ENCODE measurements at regions not wholly inside any gene's neighbourhood (a gene's known extent, or its start where the extent isn't known, plus 50 kb on each side); places are given as distances from the start of the nearest gene placed in this dataset.
"Not testable (repeated sequence)": the region's sequence is repeated elsewhere in the genome, so short reads cannot be mapped to it uniquely, and the experiment has no call there.

DNA sequence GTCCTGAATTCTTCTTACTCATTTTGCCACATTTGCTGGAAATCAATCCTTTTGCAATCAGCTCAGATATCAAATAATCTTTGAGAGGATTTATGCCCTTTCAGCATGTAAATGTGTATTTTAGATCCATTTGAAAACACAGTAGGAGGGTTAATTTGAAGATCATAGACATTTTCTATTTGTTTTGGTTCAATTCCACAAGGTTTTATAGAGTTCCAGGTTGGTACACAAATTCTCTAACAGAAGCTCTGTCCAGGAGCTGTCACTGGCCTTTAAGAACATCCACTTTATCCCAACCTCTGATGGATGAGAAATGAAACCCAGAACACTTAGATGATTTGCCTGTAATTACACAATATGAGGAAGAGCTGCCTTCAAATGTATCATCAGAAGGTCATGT, 157.3 kb upstream of the CHAC2 start:
- intact Hi-C loops (cut with DNase I) = no loop called here
- DNase-seq (ENCODE audit: low spot score) = no peak

DNA sequence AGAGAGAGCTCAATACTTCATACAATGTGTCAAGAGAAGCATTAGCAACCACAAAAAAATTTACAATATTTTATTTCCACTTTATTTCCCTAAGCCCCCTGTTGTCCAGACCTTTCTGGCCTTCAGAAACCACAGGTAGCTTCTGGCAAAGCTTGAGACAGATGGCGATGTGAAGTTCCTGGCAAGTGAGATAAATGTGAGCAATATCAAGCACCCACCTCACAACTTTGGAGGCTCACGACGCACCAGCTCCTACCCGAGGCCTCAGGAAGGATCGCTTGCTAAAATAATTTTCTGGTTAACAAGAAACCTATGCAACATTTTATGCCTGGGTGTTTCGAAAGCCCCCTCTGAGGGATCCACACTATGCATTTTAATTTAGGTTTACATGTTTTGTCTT, 158.1 kb upstream of the CHAC2 start:
- no peak for DNase-seq (ENCODE audit: low spot score)
- intact Hi-C loops (cut with DNase I) = no loop called here

DNA sequence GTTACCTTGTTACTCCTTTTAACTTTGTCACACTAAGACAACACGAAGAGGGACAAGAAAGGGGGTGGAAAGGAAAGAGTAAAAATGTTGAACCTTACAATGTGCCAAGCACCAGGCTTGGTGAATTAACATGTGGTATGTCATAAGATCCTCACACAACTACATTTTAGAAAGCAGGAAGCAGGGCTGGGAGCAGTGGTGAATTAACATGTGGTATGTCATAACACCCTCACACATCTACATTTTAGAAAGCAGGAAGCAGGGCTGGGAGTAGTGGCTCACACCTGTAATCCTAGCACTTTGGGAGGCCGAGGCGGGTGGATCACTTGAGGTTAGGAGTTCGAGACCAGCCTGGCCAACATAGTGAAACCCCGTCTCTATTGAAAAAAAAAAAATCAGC, 159.3 kb upstream of the CHAC2 start:
- intact Hi-C loops (cut with DNase I) = loop anchor here in 1 of 2 donors (1.0 kb wide), 1 partner anchor 16 kb away; no protein-coding TSS in a partner anchor
- no peak for DNase-seq (ENCODE audit: low spot score)

DNA sequence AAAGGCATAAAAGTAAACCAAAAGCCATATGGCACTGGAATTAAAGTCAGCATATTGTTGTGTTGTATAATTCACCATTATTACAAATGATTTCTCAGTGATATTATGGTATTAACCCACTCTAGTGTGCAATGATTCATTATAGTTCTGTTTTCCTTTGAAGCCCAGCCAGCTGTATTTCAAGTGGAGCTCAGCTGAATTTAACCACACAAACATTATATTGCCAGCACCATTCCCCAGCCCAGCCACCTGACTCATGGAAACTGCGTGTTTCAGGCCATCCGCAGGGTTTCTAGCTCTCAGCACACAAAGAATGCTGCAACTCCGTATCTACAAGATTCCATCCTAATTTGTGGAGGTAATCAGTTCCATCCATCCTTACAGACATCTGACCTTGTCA, 166.8 kb upstream of the CHAC2 start:
- DNase-seq (ENCODE audit: low spot score) = no peak
- intact Hi-C loops (cut with DNase I) = no loop called here

DNA sequence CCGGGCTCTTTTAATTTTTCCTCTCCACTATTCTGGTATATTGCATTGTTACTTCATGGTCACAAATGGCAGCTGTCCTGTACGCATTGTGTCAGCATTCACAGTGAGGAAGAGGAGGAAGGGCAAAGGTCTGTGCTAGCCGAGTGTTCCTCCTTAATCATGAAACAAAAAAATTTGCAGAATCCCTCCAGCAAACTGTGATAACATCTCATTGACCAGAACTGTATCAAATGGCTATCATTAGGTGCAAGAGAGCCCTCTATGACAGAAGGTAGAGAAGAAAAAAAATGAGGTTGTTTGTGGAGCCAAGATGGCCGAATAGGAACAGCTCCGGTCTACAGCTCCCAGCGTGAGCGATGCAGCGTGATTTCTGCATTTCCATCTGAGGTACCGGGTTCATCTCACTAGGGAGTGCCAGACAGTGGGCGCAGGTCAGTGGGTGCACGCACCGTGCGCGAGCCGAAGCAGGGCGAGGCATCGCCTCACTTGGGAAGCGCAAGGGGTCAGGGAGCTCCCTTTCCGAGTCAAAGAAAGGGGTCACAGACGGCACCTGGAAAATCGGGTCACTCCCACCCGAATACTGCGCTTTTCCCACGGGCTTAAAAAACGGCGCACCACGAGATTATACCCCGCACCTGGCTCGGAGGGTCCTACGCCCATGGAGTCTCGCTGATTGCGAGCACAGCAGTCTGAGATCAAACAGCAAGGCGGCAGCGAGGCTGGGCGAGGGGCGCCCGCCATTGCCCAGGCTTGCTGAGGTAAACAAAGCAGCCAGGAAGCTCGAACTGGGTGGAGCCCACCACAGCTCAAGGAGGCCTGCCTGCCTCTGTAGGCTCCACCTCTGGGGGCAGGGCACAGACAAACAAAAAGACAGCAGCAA, 180.6 kb upstream of the CHAC2 start:
- DNase-seq (ENCODE audit: low spot score); intact Hi-C loops (cut with DNase I): not testable (repeated sequence)

DNA sequence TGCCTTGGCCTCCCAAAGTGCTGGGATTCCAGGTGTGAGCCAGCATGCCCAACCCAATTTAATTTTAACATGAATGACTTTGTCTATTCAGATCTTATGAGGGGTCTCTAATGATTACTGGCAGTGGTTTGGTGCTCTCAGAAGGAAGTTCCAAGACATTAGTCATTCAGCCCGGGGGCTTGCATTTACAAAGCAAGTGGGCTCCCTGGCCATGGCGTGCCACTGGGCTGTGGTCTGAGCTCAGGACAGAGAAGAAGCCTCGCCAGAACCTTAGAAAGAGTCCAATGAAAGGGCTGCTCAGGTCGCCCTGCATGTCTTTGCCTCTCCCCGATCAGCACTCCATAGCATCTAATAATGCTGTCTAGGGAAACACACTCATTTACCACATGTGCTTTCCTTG, 182.6 kb upstream of the CHAC2 start:
- DNase-seq (ENCODE audit: low spot score) = no peak
- intact Hi-C loops (cut with DNase I) = no loop called here

DNA sequence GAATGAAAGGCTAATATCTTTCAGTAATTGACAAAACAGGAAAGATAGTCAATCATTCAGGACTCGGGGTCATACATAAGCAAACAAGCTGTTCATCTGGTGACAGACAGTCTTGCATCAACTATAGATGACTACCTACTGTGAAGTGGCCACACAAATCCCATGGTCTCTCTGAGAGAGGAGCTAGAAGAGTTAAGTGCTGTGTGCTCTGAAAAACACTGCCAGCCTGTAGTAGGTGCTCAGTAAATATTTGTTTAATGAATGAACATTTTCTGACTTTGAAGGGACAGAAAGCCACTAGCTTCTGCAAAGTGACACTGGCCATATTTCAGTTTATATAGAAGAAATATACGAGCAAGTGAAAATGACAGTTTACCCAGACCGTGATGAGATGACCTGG, 184.0 kb upstream of the CHAC2 start:
- intact Hi-C loops (cut with DNase I) = no loop called here
- DNase-seq (ENCODE audit: low spot score) = no peak

DNA sequence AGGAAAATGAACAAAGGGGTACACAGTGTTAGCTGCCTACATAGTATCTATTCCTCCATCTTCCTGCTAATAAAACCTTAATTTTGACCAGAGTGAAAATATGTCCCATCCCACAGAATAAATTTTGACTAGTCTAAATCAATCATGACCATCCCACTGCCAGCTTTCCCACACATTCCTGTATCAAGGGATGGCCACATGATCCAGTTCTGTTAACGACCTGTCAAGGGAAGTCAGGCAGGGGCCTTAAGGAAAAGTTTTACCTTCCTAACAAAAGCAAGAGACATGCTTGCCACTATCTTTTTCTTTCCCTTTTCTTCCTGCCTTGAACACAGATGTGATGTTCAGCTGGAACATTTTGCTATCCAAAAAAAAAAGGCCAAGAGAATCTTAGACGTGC, 185.0 kb upstream of the CHAC2 start:
- intact Hi-C loops (cut with DNase I) = no loop called here

DNA sequence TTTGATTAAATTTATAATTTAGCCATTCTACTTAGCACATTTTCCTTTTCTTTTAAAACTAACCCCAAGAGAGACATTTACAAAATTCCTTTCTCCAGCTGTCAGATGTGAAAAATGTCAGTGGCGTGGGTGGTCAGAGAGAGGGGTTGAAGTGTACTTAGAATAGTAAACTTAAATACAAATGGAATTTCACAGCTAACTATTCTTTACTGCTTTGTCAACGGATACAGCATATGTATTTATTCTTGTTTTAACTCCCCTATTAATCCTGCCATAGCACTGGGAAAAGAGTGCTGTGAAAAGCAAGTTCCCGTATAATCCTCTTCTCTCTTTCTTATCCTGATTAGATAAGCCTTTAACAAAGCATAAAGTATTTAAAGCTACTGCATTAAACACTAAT, 191.4 kb upstream of the CHAC2 start:
- DNase-seq (ENCODE audit: low spot score) = no peak
- intact Hi-C loops (cut with DNase I) = no loop called here

More for the DNA sequence above, 185.0 kb upstream of the CHAC2 start:
- DNase-seq (ENCODE audit: low spot score) = no peak

DNA sequence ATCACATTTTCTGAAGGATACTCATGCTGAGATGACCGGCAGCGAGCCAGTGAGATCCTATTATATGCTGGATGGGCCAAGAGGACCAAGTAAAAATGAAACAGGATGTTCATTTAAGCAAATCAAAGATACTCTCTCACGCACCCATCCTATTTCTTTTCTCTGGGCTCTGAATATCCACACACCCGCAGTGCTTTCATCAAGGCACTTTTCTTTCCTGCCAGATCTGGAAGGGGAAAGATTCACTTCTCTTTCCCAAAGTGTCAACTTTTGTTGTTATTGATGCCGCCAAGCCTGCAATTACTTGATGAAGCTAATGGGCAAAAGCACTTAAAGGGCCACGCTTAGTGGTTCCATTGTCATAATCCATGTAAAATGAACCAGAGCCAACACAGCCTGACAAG, 191.9 kb upstream of the CHAC2 start:
- intact Hi-C loops (cut with DNase I) = no loop called here
- no peak for DNase-seq (ENCODE audit: low spot score)

DNA sequence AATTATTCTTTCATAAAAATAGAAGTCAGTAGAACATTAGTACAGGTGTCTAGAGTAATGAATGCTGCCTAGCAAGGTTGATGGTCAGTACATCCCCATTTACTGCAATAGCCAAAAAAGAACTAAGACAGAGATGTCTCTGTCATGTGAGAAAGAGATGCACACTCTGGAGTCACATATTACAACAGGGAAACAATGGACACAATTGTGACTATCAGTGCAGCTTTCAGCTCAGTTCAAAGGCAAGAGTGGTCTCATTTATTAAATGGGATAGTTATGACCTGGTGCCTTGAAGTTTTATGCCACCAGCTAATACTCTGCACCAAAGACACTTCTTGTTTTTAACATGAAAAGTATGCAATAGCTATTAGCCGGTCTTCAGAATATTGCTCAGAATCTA, 194.9 kb upstream of the CHAC2 start:
- DNase-seq (ENCODE audit: low spot score) = no peak
- intact Hi-C loops (cut with DNase I) = no loop called here

DNA sequence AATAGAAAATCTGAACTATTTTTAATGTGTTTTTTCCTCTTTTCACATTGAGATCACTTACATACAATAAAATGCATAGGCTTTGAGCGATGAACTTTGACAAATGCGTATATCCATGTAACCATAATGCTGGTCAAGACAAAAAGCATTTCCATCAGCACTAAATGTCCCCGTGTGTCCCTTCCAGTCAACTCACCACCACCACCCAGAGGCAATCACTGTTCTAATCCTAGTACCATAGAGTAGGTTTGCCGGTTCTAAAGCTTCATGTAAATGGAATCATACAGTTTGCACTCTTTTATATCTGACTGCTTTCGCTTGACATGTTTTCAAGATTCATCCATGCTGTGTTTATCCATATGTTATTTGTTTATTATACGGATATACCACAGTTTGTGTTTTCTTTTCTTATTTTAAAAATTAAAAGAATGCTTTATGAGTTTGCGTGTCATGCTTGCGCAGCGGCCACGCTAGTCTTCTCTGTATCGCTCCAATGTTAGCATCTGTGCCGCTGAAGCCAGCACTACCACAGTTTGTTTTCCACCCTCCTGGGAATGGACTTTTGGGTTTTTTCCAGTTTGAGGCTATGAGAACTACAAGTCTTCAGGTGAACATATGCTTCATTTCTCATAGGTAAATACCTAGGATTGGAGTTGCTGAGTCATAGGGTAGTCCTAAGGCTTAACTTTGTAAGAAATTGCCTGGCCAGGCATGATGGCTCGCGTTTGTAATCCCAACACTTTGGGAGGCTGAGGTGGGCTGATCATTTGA, 197.5 kb upstream of the CHAC2 start:
- DNase-seq (ENCODE audit: low spot score) = no peak

DNA sequence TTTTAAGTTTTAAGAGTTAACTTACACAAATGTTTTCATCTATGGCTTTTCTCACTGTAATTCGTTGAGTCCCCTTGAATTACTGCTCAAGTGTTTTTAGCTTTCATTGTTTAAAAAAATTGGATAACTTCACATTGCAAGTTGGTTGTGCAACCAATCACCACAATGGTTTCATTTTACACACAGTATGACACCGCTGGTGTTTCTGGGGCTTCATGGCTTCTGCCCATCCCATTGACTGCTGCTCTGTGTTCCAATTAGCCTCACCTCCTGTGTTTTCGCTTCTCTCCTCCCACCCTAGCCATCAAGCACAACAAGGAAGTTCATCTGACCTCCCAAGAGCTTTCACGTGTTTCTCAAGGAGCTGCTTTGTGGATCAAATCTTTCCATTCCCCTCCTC, 199.1 kb upstream of the CHAC2 start:
- DNase-seq (ENCODE audit: low spot score) = no peak
- intact Hi-C loops (cut with DNase I) = no loop called here

More for the DNA sequence above, 197.5 kb upstream of the CHAC2 start:
- intact Hi-C loops (cut with DNase I) = no loop called here

DNA sequence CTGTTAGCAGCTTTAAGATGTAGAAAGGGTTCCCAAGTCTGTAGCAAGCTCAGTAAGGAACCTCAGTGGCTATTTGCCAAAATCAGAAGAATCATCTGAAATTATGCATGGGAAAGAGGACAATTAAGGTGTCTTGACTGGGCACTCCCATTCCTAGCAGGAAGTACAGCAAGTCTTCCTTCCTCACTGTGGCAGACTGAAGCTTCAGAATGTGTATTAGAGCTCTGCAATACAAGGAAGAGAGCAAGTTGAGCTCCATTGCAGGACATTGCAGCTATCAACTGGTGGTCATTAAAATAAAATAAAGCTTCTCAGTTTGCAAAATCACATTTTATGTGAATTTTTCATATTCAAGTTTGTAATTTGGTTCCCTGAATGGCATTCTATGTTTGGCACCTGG, 200.5 kb upstream of the CHAC2 start:
- DNase-seq (ENCODE audit: low spot score) = no peak
- intact Hi-C loops (cut with DNase I) = no loop called here

DNA sequence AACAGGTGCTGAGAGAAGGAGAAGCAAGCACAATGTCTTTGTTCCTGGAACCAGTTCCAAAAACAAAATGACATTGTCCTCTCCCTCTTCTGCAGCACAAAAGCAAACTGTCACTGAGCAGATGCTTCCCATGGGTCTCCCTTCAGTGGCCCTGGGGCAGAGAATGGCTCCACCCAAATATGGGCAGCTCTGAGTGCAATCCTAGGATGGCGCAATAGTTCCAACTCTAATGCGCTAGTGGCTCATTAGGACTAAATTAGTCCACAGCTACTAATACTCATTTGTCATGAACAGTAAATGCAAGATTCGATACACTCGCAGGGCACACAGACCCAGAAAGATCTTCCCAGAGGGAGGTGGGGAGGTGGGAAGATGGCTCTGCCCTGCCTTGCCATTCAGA, 205.2 kb upstream of the CHAC2 start:
- intact Hi-C loops (cut with DNase I) = no loop called here
- no peak for DNase-seq (ENCODE audit: low spot score)

DNA sequence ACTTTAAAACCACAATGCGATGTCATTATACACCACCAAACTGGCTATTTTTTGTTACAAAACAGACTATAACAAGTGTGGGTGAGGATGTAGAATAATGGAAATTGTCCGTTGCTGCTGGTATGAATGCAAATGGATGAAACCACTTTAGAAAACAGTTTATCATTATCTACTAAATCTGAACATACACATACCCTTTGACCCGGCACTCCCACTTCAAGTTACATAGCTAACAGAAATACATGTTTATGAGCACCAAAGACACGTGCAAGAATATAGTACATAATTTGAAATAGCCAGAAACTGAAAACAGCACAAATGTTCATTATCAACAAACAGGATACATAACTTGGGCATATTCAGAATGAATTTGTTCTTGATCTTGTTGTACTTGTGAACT, 206.4 kb upstream of the CHAC2 start:
- no peak for DNase-seq (ENCODE audit: low spot score)
- intact Hi-C loops (cut with DNase I) = no loop called here

DNA sequence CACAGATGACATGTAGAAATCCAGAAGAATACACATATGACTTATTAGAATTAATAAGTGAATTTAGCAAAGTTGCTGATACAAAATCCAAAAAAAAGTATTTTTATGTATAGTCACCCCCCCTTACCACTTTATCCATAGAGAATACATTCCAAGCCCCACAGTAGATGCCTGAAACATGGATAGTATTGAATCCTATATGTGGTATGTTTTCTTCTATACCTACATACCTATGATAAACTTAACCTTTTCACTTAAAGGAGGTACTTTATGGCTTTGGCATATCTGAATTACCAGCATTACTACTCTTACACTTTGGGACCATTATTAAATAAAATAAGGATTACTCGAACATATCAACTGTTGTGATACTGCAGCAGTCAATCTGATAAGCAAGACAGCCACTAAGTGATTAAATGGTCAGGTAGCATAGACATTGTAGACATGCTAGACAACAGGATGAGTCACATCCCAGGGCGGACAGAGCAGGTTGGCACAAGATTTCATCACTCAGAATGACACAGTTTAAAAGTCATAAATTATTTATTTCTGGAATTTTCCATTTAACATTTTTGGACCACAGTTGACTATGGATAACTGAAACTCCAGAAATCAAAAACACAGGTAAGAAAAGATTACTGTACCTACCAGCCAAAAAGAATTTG, 208.2 kb upstream of the CHAC2 start:
- no peak for DNase-seq (ENCODE audit: low spot score)
- intact Hi-C loops (cut with DNase I) = no loop called here

DNA sequence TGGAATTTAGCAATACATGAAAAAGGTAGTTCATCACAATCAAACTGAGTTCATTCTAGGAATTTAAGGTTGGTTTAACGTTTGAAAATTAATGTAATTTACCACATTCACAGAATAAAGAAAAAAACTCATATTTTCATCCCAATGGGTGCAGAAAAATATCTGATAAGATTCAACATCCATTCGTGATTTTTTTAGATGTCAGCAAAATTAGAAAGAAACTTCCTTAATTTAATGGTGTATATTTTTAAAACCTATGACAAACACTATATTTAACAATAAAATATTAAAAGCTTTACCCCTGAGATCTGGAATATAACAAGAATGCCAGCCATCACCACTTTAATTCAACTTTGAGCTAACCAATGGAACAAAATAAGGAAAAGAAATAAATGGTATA, 208.7 kb upstream of the CHAC2 start:
- intact Hi-C loops (cut with DNase I) = no loop called here
- no peak for DNase-seq (ENCODE audit: low spot score)

DNA sequence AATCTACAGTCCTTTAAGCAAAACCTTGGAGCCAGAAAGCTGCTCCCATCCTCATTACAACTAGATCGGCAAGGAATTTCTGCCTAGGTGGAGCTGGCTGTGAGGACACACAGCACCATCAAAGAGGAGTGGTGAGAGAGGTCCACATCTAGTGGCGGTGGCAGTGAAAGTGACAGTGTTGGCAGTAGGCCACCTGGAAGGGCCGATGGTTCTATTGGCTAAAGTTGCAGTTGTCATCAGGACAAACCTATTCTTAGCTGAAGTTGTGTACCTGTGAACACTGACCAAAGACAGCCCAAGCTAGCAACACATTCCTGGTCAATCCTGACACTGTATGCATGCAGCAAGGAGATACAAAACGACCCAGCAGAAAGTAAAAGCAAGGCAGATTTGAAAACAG, 218.1 kb upstream of the CHAC2 start:
- no peak for DNase-seq (ENCODE audit: low spot score)
- intact Hi-C loops (cut with DNase I) = no loop called here

DNA sequence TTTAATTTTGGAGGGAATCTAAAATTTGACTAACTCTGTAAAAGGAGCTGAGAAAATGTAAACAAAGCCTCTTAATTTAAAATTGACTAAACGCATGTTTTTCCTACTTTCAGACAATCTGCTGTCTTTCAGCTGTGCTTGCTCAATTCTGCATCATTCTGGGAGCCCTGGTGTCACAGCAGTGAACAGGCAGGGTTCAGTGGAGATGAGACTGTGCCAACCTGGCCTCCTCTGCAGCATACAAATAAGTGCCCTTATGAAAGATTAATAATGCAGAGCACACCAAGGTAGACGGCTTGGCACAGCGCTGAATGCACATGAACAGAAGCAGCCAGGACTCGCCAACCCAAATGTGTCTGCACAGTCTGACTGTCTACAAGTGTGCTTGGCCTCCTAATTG, 222.0 kb upstream of the CHAC2 start:
- intact Hi-C loops (cut with DNase I) = no loop called here
- no peak for DNase-seq (ENCODE audit: low spot score)

Data from posterior vena cava (tissue), 2 donors.